K562 (cell line): ENCODE measurements at regions not wholly inside any gene's neighbourhood (a gene's known extent, or its start where the extent isn't known, plus 50 kb on each side); places are given as distances from the start of the nearest gene placed in this dataset.

Experiments used
- ATAC-seq: fragments of 200-7000 bp; cut with Tn5 transposase; 3 replicates; pipeline ENCODE4 v1.9.1; 2020; ENCODE audit warnings: moderate library complexity
- BruUV-seq: library from RNA; stranded (reverse); fragments of 400-500 nt; replicated peaks from 2 replicates; lab custom pipeline; 2021; lab: Mats Ljungman, UMichigan
- CTCF ChIA-PET: fragments of 300-600 bp; formaldehyde crosslinking; extraction: SDS; loops from one replicate; lab custom pipeline; 2021; ENCODE audit warnings: low intra/inter-chr PET ratio; lab: Yijun Ruan, JAX
- POLR2A ChIA-PET: fragments of 300-600, 350-650 bp; sonication (Branson Sonifier 250); formaldehyde crosslinking; extraction: SDS; loops from one replicate; lab custom pipeline; 2021; ENCODE audit warnings: antibody characterized with exemption, inconsistent platforms; lab: Yijun Ruan, JAX
- DNase-seq, 4 experiments: peaks; one replicate each; pipeline versions ENCODE4 v3.0.0 to v3.0.0-alpha.2; 2011 to 2018; ENCODE audit warnings: low spot score in 3 of 4, mixed read lengths in 3 of 4; ENCODE audit errors: extremely low read depth in 1 of 4
- FAIRE-seq: peaks from 2 replicates; lab custom pipeline; 2011; peaks lifted over from hg19 to GRCh38; lab: Jason Lieb, UNC
- H2AFZ ChIP-seq: 2 replicates; pipeline ENCODE4 v1.6.0; 2011; ENCODE audit warnings: low read depth, low read length, control low read depth, inconsistent platforms
- H3K27ac ChIP-seq: fragments of 200-600 bp; 3 replicates; pipeline ENCODE4 v1.8.0; 2011; ENCODE audit warnings: low read depth, mild to moderate bottlenecking, control low read depth, inconsistent platforms, low read length, moderate library complexity, mixed read lengths; ENCODE audit errors: extremely low read depth
- H3K27me3 ChIP-seq, 2 experiments: fragments of 300-600 bp in 1 of 2; 2 replicates in 1 of 2; 3 replicates in 1 of 2; pipeline versions ENCODE4 v1.6.0 to v1.8.0; 2011; ENCODE audit warnings: inconsistent platforms in 2 of 2, low read length in 2 of 2, mild to moderate bottlenecking in 1 of 2, mixed read lengths in 1 of 2, moderate library complexity in 1 of 2; ENCODE audit not compliant: control insufficient read depth in 2 of 2, insufficient read depth in 2 of 2
- H3K36me3 ChIP-seq: fragments of 300-600 bp; 3 replicates; pipeline ENCODE4 v1.8.0; 2011; ENCODE audit warnings: mild to moderate bottlenecking, low read length, inconsistent platforms; ENCODE audit not compliant: control insufficient read depth, insufficient read depth
- H3K4me1 ChIP-seq, 2 experiments: fragments of 200-600 bp in 1 of 2; replicated peaks in 1 of 2; 2 replicates in 1 of 2; 3 replicates in 1 of 2; pipeline versions ENCODE4 v1.5.1 to v1.8.0; 2011; ENCODE audit warnings: inconsistent platforms in 2 of 2, low read length in 2 of 2, mild to moderate bottlenecking in 1 of 2, mixed read lengths in 1 of 2, moderate library complexity in 1 of 2; ENCODE audit not compliant: control insufficient read depth in 2 of 2, insufficient read depth in 2 of 2
- H3K4me2 ChIP-seq: 2 replicates; pipeline ENCODE4 v1.6.1; 2011; ENCODE audit warnings: low read length, control low read depth, inconsistent platforms, mixed read lengths; ENCODE audit not compliant: insufficient read depth
- H3K4me3 ChIP-seq: fragments of 200-600 bp; sonication (generic), shearing (Covaris generic); 2 replicates; pipeline ENCODE4 v1.5.1; 2016; ENCODE audit warnings: control low read depth, inconsistent platforms
- H3K79me2 ChIP-seq: fragments of 200-600 bp; 3 replicates; pipeline ENCODE4 v1.8.0; 2011; ENCODE audit warnings: low read length, inconsistent platforms; ENCODE audit not compliant: control insufficient read depth, insufficient read depth
- H3K9ac ChIP-seq, 2 experiments: 2 replicates each; pipeline versions ENCODE4 v1.6.0 to v1.6.1; 2011; ENCODE audit warnings: low read depth in 2 of 2, low read length in 2 of 2, control low read depth in 1 of 2, inconsistent platforms in 1 of 2, mild to moderate bottlenecking in 1 of 2, mixed read lengths in 1 of 2; ENCODE audit not compliant: insufficient read depth in 1 of 2
- H3K9me1 ChIP-seq: one replicate; pipeline ENCODE4 v1.6.0; 2011; ENCODE audit warnings: inconsistent platforms, mild to moderate bottlenecking, low read length, moderate library complexity; ENCODE audit not compliant: control insufficient read depth, insufficient read depth
- H3K9me3 ChIP-seq: replicated peaks from 2 replicates; pipeline ENCODE4 v1.5.1; 2011; ENCODE audit warnings: low read depth, low read length, inconsistent platforms; ENCODE audit not compliant: control insufficient read depth, insufficient read depth
- H4K20me1 ChIP-seq: replicated peaks from 2 replicates; pipeline ENCODE4 v1.6.1; 2011; ENCODE audit warnings: low read length, inconsistent platforms, mixed read lengths; ENCODE audit not compliant: control insufficient read depth, insufficient read depth
- CGGBP1 ChIP-seq: fragments of 250-450 bp; sonication (Bioruptor Pico); IDR thresholded peaks from 2 replicates; pipeline ENCODE4 v1.9.0; 2021; ENCODE audit warnings: mild to moderate bottlenecking
- FUS ChIP-seq: fragments of 200-400 bp; formaldehyde crosslinking; optimal IDR thresholded peaks from 2 replicates; pipeline ENCODE3; 2017; ENCODE audit warnings: low read depth, low read length
- HMG20A ChIP-seq: fragments of 450-650 bp; formaldehyde crosslinking; conservative IDR thresholded peaks from 2 replicates; pipeline ENCODE4 v1.4.0; 2020; ENCODE audit warnings: mild to moderate bottlenecking, mixed read lengths
- NCOA2 ChIP-seq, 2 experiments: fragments of 450-650 bp; IDR thresholded peaks; 2 replicates each; pipeline ENCODE4 v1.6.1; 2018; ENCODE audit warnings: mild to moderate bottlenecking in 2 of 2, moderate library complexity in 1 of 2; ENCODE audit not compliant: partially characterized antibody in 2 of 2
- POLR2H ChIP-seq: IDR thresholded peaks from 2 replicates; pipeline ENCODE4 v1.6.1; 2016; ENCODE audit warnings: missing genetic modification characterization, low read depth, mild to moderate bottlenecking, control low read depth, missing compliant biosample characterization, moderate library complexity
- POLR3G ChIP-seq: IDR thresholded peaks from 2 replicates; pipeline ENCODE4 v1.6.1; 2011; ENCODE audit not compliant: insufficient read length, insufficient replicate concordance; ENCODE audit errors: extremely low read depth
- SRSF9 ChIP-seq: fragments of 200-400 bp; formaldehyde crosslinking; IDR thresholded peaks from 2 replicates; pipeline ENCODE4 v1.6.1; 2017; ENCODE audit warnings: low read depth, low read length, borderline replicate concordance
- TFAP4 ChIP-seq: sonication (generic); formaldehyde crosslinking; IDR thresholded peaks from 2 replicates; pipeline ENCODE4 v1.8.0; 2022; ENCODE audit warnings: missing genetic modification reagents, mild to moderate bottlenecking, moderate library complexity, borderline replicate concordance
- ZKSCAN8 ChIP-seq: fragments of 200-800 bp; sonication (Bioruptor generic); IDR thresholded peaks from 2 replicates; pipeline ENCODE4 v1.6.1; 2016; ENCODE audit warnings: missing genetic modification characterization, missing compliant biosample characterization
- ZNF512 ChIP-seq: IDR thresholded peaks from 2 replicates; pipeline ENCODE4 v1.6.1; 2016; ENCODE audit warnings: missing genetic modification characterization, missing compliant biosample characterization
- WGBS: fragments of 100-300 bp; shearing (Covaris generic); methylation state at CpG from one replicate; pipeline ENCODE4 v1.1.6; 2016; ENCODE audit warnings: low coverage, mixed read lengths; ENCODE audit not compliant: insufficient coverage; ENCODE audit errors: missing lambda C conversion rate; 5-methylcytosine and 5-hydroxymethylcytosine counted together
- in situ Hi-C: fragments of 300-500 bp; cut with MboI; formaldehyde crosslinking; loops from 4 replicates; pipeline ENCODE4 v1.15.0; 2018; ENCODE audit warnings: inconsistent platforms, mixed read lengths
- intact Hi-C: fragments of 100-400 bp; cut with micrococcal nuclease; formaldehyde crosslinking; loops from 2 replicates; pipeline ENCODE4 v1.14.2; 2022

GRCh38 chr7:12888717-12889116 lies 201.3 kb downstream of the ARL4A start:
- Histone ChIP-seq H3K4me3 (no peak overlapping the region), H3K9ac (no peak overlapping the region)
- POLR2A ChIA-PET = no interaction called here
- no TSS peak for BruUV-seq
- TF ChIP-seq NCOA2 (IDR thresholded peaks at IDR 0.05; ENCODE audit: partially characterized antibody in 2 of 2) (no peak), ZNF512 (0 out of 2 replicates have a peak, but pooled peaks have one; percentile 4), POLR3G (no peak)
- TF ChIP-seq, all 486 proteins: peak for 1
- H3K36me3 ChIP-seq = no peaks in the 10 kb centered on the region
- no peaks in the 10 kb centered on the region for H3K9me1 ChIP-seq
- no peaks in the 10 kb centered on the region for H3K9me3 ChIP-seq
- intact Hi-C loops = no loop called here
- FAIRE-seq (no peak), DNase-seq (no peak), ATAC-seq (no peak)
- CTCF ChIA-PET = no interaction called here
- no peak overlapping the region for H2AFZ ChIP-seq
- no peaks in the 10 kb centered on the region for H3K27me3 ChIP-seq
- H3K79me2 ChIP-seq = no peaks in the 10 kb centered on the region
- in situ Hi-C loops = no loop called here
- no peaks in the 10 kb centered on the region for H4K20me1 ChIP-seq
- 75% methylated on average over 2 of the region's 2 CpGs for WGBS
- H3K4me2 ChIP-seq = no peak overlapping the region
- no peaks in the 10 kb centered on the region for H3K4me1 ChIP-seq
- H3K27ac ChIP-seq = no peak overlapping the region

- intact Hi-C loops = no loop called here
- POLR2A ChIA-PET = no interaction called here
- Histone ChIP-seq H3K27me3 (no peaks in the 10 kb centered on the region), H4K20me1 (no peaks in the 10 kb centered on the region), H3K4me2 (no peak overlapping the region), H3K4me1 (no peaks in the 10 kb centered on the region), H3K9me3 (no peaks in the 10 kb centered on the region), H2AFZ (no peak overlapping the region), H3K27ac (no peak overlapping the region), H3K4me3 (no peak overlapping the region), H3K36me3 (no peaks in the 10 kb centered on the region), H3K79me2 (no peaks in the 10 kb centered on the region), H3K9me1 (no peaks in the 10 kb centered on the region), H3K9ac (no peak overlapping the region)
- TF ChIP-seq ZKSCAN8 (CRISPR knock-in tag) = no peak
- TF ChIP-seq HMG20A (CRISPR knock-in tag) = no peak
- no peak for TF ChIP-seq FUS
- no peak for TF ChIP-seq CGGBP1 (CRISPR knock-in tag)
- no peak for TF ChIP-seq POLR2H (tag)
- no peak for TF ChIP-seq TFAP4 (CRISPR knock-in tag)
- no peak for TF ChIP-seq SRSF9
- DNase-seq (no peak), FAIRE-seq (no peak), ATAC-seq (no peak)
- BruUV-seq = no TSS peak
- WGBS = 79% methylated on average over 4 of the region's 4 CpGs
- in situ Hi-C loops = no loop called here
- CTCF ChIA-PET = no interaction called here
Measured at GRCh38 chr7:12889391-12889790, 202.0 kb downstream of the ARL4A start.
